Endothelial cell of umbilical vein (primary cell): ENCODE measurements at regions not wholly inside any gene's neighbourhood (a gene's known extent, or its start where the extent isn't known, plus 50 kb on each side); places are given as distances from the start of the nearest gene placed in this dataset.

Source experiments
- BruUV-seq: library from RNA; stranded (reverse); fragments of 400-500 nt; replicated peaks from 2 replicates; lab custom pipeline; 2021; lab: Mats Ljungman, UMichigan
- CTCF ChIA-PET: fragments of 300-600, 350-600 bp; sonication (Branson Sonifier 250); formaldehyde crosslinking; loops from one replicate; lab custom pipeline; 2021; ENCODE audit warnings: antibody characterized with exemption, inconsistent platforms; lab: Charles Lee
- POLR2A ChIA-PET: fragments of 300-600, 350-600 bp; sonication (Branson Sonifier 250); formaldehyde crosslinking; loops from one replicate; lab custom pipeline; 2021; ENCODE audit warnings: antibody characterized with exemption, inconsistent platforms; lab: Charles Lee
- DNase-seq: peaks from one replicate; pipeline ENCODE4 v3.0.0-alpha.2; 2011; ENCODE audit warnings: low read depth, low spot score
- FAIRE-seq: peaks from 2 replicates; lab custom pipeline; 2011; peaks lifted over from hg19 to GRCh38; lab: Jason Lieb, UNC
- H2AFZ ChIP-seq: 2 replicates; pipeline ENCODE4 v1.6.0; 2012; ENCODE audit warnings: low read depth, low read length, control low read depth, inconsistent platforms
- H3K27ac ChIP-seq: 2 replicates; pipeline ENCODE4 v1.5.1; 2011; ENCODE audit warnings: low read depth, mild to moderate bottlenecking, control low read depth, low read length, moderate library complexity; ENCODE audit not compliant: insufficient read depth
- H3K27me3 ChIP-seq, 2 experiments: 2 replicates each; pipeline versions ENCODE4 v1.6.0 to v1.6.1; 2011; ENCODE audit warnings: low read length in 2 of 2, mixed read lengths in 1 of 2; ENCODE audit not compliant: control insufficient read depth in 2 of 2, insufficient read depth in 2 of 2
- H3K36me3 ChIP-seq, 2 experiments: 2 replicates in 1 of 2; 3 replicates in 1 of 2; pipeline ENCODE4 v1.5.1; 2011; ENCODE audit warnings: low read length in 2 of 2, mild to moderate bottlenecking in 1 of 2, moderate library complexity in 1 of 2; ENCODE audit not compliant: control insufficient read depth in 2 of 2, insufficient read depth in 2 of 2; ENCODE audit errors: extremely low read depth in 1 of 2
- H3K4me1 ChIP-seq: 3 replicates; pipeline ENCODE4 v1.5.1; 2011; ENCODE audit warnings: mild to moderate bottlenecking, low read length; ENCODE audit not compliant: control insufficient read depth, insufficient read depth; ENCODE audit errors: extremely low read depth
- H3K4me2 ChIP-seq: 2 replicates; pipeline ENCODE4 v1.6.1; 2011; ENCODE audit warnings: low read length, control low read depth, mixed read lengths; ENCODE audit not compliant: insufficient read depth
- H3K4me3 ChIP-seq, 3 experiments: fragments of 200-600 bp in 1 of 3; sonication (generic), shearing (Covaris generic) in 1 of 3; replicated peaks in 1 of 3; 2 replicates each; pipeline ENCODE4 v1.5.1; 2011 to 2016; ENCODE audit warnings: control low read depth in 3 of 3, low read length in 3 of 3, mild to moderate bottlenecking in 2 of 3, inconsistent platforms in 1 of 3, low read depth in 1 of 3, moderate library complexity in 1 of 3; ENCODE audit not compliant: insufficient read depth in 1 of 3
- H3K79me2 ChIP-seq: 2 replicates; pipeline ENCODE4 v1.6.0; 2012; ENCODE audit warnings: low read length, inconsistent platforms; ENCODE audit not compliant: control insufficient read depth, insufficient read depth
- H3K9ac ChIP-seq: replicated peaks from 2 replicates; pipeline ENCODE3; 2011; ENCODE audit warnings: low read length, control low read depth; ENCODE audit not compliant: insufficient read depth; ENCODE audit errors: extremely low read depth
- H3K9me1 ChIP-seq: replicated peaks from 3 replicates; pipeline ENCODE4 v1.6.0; 2011; ENCODE audit warnings: mild to moderate bottlenecking, low read length; ENCODE audit not compliant: control insufficient read depth, insufficient read depth; ENCODE audit errors: extremely low read depth
- H3K9me3 ChIP-seq: replicated peaks from 2 replicates; pipeline ENCODE4 v1.5.1; 2012; ENCODE audit warnings: low read length, inconsistent platforms; ENCODE audit not compliant: control insufficient read depth, insufficient read depth
- H4K20me1 ChIP-seq: replicated peaks from 2 replicates; pipeline ENCODE3; 2011; ENCODE audit warnings: mild to moderate bottlenecking, low read length; ENCODE audit not compliant: control insufficient read depth, insufficient read depth; ENCODE audit errors: extremely low read depth
- EZH2 ChIP-seq: IDR thresholded peaks from 2 replicates; pipeline ENCODE4 v1.6.1; 2012; ENCODE audit warnings: borderline replicate concordance, low read depth, mild to moderate bottlenecking, moderate library complexity, low read length, inconsistent platforms; ENCODE audit not compliant: severe bottlenecking
- FOS ChIP-seq: IDR thresholded peaks from 2 replicates; pipeline ENCODE4 v1.6.1; 2011; ENCODE audit warnings: mild to moderate bottlenecking, low read length, moderate library complexity, borderline replicate concordance; ENCODE audit not compliant: insufficient read depth
- GATA2 ChIP-seq: IDR thresholded peaks from 2 replicates; pipeline ENCODE4 v1.7.0; 2011; ENCODE audit warnings: low read depth, mild to moderate bottlenecking, moderate library complexity, mixed read lengths, low read length; ENCODE audit not compliant: insufficient read length, insufficient read depth
- JUN ChIP-seq: IDR thresholded peaks from 2 replicates; pipeline ENCODE4 v1.6.1; 2011; ENCODE audit warnings: borderline replicate concordance, low read depth; ENCODE audit not compliant: insufficient read length, insufficient read depth
- MYC ChIP-seq: IDR thresholded peaks from one replicate; pipeline ENCODE4 v1.6.1; 2011; ENCODE audit warnings: mild to moderate bottlenecking, low read depth, low read length
- POLR2A ChIP-seq: IDR thresholded peaks from 2 replicates; pipeline ENCODE4 v1.6.1; 2012; ENCODE audit warnings: low read depth, mild to moderate bottlenecking, control low read depth, low read length
- POLR2AphosphoS5 ChIP-seq: IDR thresholded peaks from 2 replicates; pipeline ENCODE4 v1.6.1; 2012; ENCODE audit warnings: low read depth, mild to moderate bottlenecking, control low read depth, low read length, moderate library complexity; ENCODE audit not compliant: insufficient read depth
- dilution Hi-C: fragments of 300-500 bp; cut with MboI; formaldehyde crosslinking; loops from one replicate; pipeline ENCODE4 v1.15.0; 2019; ENCODE audit warnings: low sequenced_read_pairs; ENCODE audit not compliant: extremely low pct_ligation_motif_present
- intact Hi-C: fragments of 100-400 bp; cut with micrococcal nuclease; formaldehyde crosslinking; loops from one replicate; pipeline ENCODE4 v1.10.0; 2022
- TF ChIP-seq, protein P1 (sequence below): IDR thresholded peaks from 2 replicates; pipeline ENCODE4 v1.6.1; 2011; ENCODE audit not compliant: insufficient read depth, insufficient read length
- TF ChIP-seq, protein P2 (sequence below), 2 donors: IDR thresholded peaks; 1 replicate in 1 of 2; 2 replicates in 1 of 2; pipeline ENCODE4 v1.5.1; 2011; ENCODE audit warnings: low read length in 2 of 2, mild to moderate bottlenecking in 2 of 2, moderate library complexity in 2 of 2, control low read depth in 1 of 2, inconsistent platforms in 1 of 2, low read depth in 1 of 2; ENCODE audit not compliant: insufficient read depth in 1 of 2; ENCODE audit errors: extremely low read depth in 1 of 2

DNA sequence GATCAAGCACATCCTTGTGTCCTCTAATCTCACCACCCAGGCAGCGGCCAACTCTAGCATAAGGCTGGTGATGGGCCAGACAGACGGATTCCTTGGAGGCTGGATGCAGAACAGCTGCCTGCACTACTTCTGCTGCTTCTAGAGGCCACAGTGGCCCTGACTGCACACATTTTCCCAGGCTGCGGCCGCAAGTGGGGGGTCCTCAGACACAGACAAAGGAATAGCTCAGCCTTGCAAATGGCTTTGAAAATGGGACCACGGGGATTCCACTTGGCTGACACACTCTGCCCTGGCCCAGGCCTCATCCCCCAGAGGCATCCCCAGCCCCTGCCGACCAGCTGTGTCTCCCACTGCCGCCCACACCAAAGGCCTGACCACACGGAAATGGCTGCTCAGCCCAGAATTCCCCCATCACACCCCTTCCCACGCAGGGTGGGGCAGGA is 540.8 kb downstream of the BNC2 start:
- POLR2A ChIA-PET: no interaction called here
- H3K27ac ChIP-seq: no peak overlapping the region

More for the DNA sequence above, 540.8 kb downstream of the BNC2 start:
- no peaks in the 10 kb centered on the region for H3K4me1 ChIP-seq
- H4K20me1 ChIP-seq: no peaks in the 10 kb centered on the region
- FAIRE-seq: no peak
- no TSS peak for BruUV-seq
- no peaks in the 10 kb centered on the region for H3K9me1 ChIP-seq
- no peak overlapping the region for H3K4me3 ChIP-seq
- no peak overlapping the region for H3K4me2 ChIP-seq
- H3K36me3 ChIP-seq: no peaks in the 10 kb centered on the region
- DNase-seq: no peak
- intact Hi-C loops: no loop called here
- no peaks in the 10 kb centered on the region for H3K79me2 ChIP-seq
- CTCF ChIA-PET: no interaction called here
- no peak overlapping the region for H2AFZ ChIP-seq
- dilution Hi-C loops: no loop called here
- no peaks in the 10 kb centered on the region for H3K9me3 ChIP-seq
- no peaks in the 10 kb centered on the region for H3K27me3 ChIP-seq
- H3K9ac ChIP-seq: no peak overlapping the region
- TF ChIP-seq POLR2AphosphoS5 (no peak), POLR2A (no peak), EZH2 (no peak), FOS (no peak), JUN (no peak), MYC (no peak), GATA2 (no peak)
- TF ChIP-seq, protein P1, sequence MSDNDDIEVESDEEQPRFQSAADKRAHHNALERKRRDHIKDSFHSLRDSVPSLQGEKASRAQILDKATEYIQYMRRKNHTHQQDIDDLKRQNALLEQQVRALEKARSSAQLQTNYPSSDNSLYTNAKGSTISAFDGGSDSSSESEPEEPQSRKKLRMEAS: no peak
- TF ChIP-seq, protein P2, sequence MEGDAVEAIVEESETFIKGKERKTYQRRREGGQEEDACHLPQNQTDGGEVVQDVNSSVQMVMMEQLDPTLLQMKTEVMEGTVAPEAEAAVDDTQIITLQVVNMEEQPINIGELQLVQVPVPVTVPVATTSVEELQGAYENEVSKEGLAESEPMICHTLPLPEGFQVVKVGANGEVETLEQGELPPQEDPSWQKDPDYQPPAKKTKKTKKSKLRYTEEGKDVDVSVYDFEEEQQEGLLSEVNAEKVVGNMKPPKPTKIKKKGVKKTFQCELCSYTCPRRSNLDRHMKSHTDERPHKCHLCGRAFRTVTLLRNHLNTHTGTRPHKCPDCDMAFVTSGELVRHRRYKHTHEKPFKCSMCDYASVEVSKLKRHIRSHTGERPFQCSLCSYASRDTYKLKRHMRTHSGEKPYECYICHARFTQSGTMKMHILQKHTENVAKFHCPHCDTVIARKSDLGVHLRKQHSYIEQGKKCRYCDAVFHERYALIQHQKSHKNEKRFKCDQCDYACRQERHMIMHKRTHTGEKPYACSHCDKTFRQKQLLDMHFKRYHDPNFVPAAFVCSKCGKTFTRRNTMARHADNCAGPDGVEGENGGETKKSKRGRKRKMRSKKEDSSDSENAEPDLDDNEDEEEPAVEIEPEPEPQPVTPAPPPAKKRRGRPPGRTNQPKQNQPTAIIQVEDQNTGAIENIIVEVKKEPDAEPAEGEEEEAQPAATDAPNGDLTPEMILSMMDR (IDR thresholded peaks at IDR 0.05; ENCODE audit: extremely low read depth in 1 of 2, insufficient read depth in 1 of 2, low read depth in 1 of 2, low read length in 2 of 2): no peak
